IMR-90 (cell line): ENCODE measurements at regions not wholly inside any gene's neighbourhood (a gene's known extent, or its start where the extent isn't known, plus 50 kb on each side); places are given as distances from the start of the nearest gene placed in this dataset.

Source experiments
- ATAC-seq: fragments of 200-7000 bp; cut with Tn5 transposase; 2 replicates; pipeline ENCODE4 v1.9.1; 2020; ENCODE audit warnings: low read depth, mild to moderate bottlenecking, moderate library complexity
- BruUV-seq: library from RNA; stranded (reverse); fragments of 400-500 nt; replicated peaks from 2 replicates; lab custom pipeline; 2021; lab: Mats Ljungman, UMichigan
- CTCF ChIA-PET: fragments of 300-600 bp; formaldehyde crosslinking; extraction: SDS; loops from one replicate; lab custom pipeline; 2021; ENCODE audit warnings: antibody characterized with exemption; lab: Yijun Ruan, JAX
- POLR2A ChIA-PET: fragments of 300-600 bp; sonication (Branson Sonifier 250); formaldehyde crosslinking; loops from one replicate; lab custom pipeline; 2022; ENCODE audit warnings: antibody characterized with exemption; ENCODE audit not compliant: unreplicated experiment; lab: Charles Lee
- DNase-seq: peaks from one replicate; pipeline ENCODE4 v3.0.0; 2013
- H2AFZ ChIP-seq: replicated peaks from 2 replicates; pipeline ENCODE3; 2013; ENCODE audit warnings: low read length, mild to moderate bottlenecking; ENCODE audit not compliant: poor library complexity
- H2AK5ac ChIP-seq: 2 replicates; pipeline ENCODE4 v1.6.1; 2013; ENCODE audit warnings: low read depth, low read length, inconsistent platforms
- H2AK9ac ChIP-seq: replicated peaks from 2 replicates; pipeline ENCODE3; 2013; ENCODE audit warnings: mild to moderate bottlenecking, low read depth, low read length, moderate library complexity; ENCODE audit not compliant: poor library complexity
- H2BK120ac ChIP-seq: 2 replicates; pipeline ENCODE4 v1.6.1; 2013; ENCODE audit warnings: low read depth, low read length, inconsistent platforms
- H2BK15ac ChIP-seq: 3 replicates; pipeline ENCODE4 v1.6.1; 2013; ENCODE audit warnings: low read depth, low read length, inconsistent platforms
- H2BK20ac ChIP-seq: 2 replicates; pipeline ENCODE4 v1.6.1; 2013; ENCODE audit warnings: low read depth, mild to moderate bottlenecking, inconsistent platforms, low read length, moderate library complexity
- H2BK5ac ChIP-seq: 2 replicates; pipeline ENCODE4 v1.6.1; 2013; ENCODE audit warnings: mild to moderate bottlenecking, low read depth, low read length, inconsistent platforms; ENCODE audit not compliant: poor library complexity, severe bottlenecking
- H3K14ac ChIP-seq: replicated peaks from 2 replicates; pipeline ENCODE4 v1.6.1; 2013; ENCODE audit warnings: low read depth, low read length, inconsistent platforms
- H3K18ac ChIP-seq: 2 replicates; pipeline ENCODE4 v1.6.1; 2013; ENCODE audit warnings: low read depth, low read length, control low read depth
- H3K23ac ChIP-seq: 2 replicates; pipeline ENCODE4 v1.6.1; 2013; ENCODE audit warnings: low read depth, low read length, inconsistent platforms
- H3K27ac ChIP-seq: 2 replicates; pipeline ENCODE4 v1.5.1; 2013; ENCODE audit warnings: mild to moderate bottlenecking, control low read depth, low read length; ENCODE audit not compliant: insufficient read depth
- H3K27me3 ChIP-seq: 2 replicates; pipeline ENCODE4 v1.6.1; 2013; ENCODE audit warnings: low read length; ENCODE audit not compliant: control insufficient read depth, insufficient read depth
- H3K36me3 ChIP-seq: 2 replicates; pipeline ENCODE4 v1.6.1; 2013; ENCODE audit warnings: low read length, mixed read lengths; ENCODE audit not compliant: control insufficient read depth, insufficient read depth
- H3K4ac ChIP-seq: 2 replicates; pipeline ENCODE4 v1.6.1; 2013; ENCODE audit warnings: low read depth, low read length, inconsistent platforms
- H3K4me1 ChIP-seq: 2 replicates; pipeline ENCODE4 v1.6.1; 2013; ENCODE audit warnings: low read length, mixed read lengths; ENCODE audit not compliant: control insufficient read depth, insufficient read depth
- H3K4me2 ChIP-seq: 2 replicates; pipeline ENCODE4 v1.6.1; 2013; ENCODE audit warnings: low read depth, mild to moderate bottlenecking, control low read depth, low read length, moderate library complexity
- H3K4me3 ChIP-seq: 2 replicates; pipeline ENCODE4 v1.5.1; 2013; ENCODE audit warnings: low read depth, mild to moderate bottlenecking, control low read depth, low read length, moderate library complexity; ENCODE audit not compliant: insufficient read depth
- H3K56ac ChIP-seq: 2 replicates; pipeline ENCODE4 v1.6.1; 2013; ENCODE audit warnings: low read length, inconsistent platforms; ENCODE audit not compliant: insufficient read depth; ENCODE audit errors: extremely low read depth
- H3K79me1 ChIP-seq, 2 experiments: 2 replicates each; pipeline ENCODE4 v1.6.1; 2013; ENCODE audit warnings: low read length in 2 of 2, inconsistent platforms in 1 of 2, low read depth in 1 of 2
- H3K9ac ChIP-seq: 2 replicates; pipeline ENCODE4 v1.6.1; 2013; ENCODE audit warnings: low read depth, low read length, control low read depth
- H3K9me1 ChIP-seq: 2 replicates; pipeline ENCODE4 v1.6.1; 2013; ENCODE audit warnings: low read length, inconsistent platforms; ENCODE audit not compliant: insufficient read depth
- H3K9me3 ChIP-seq: 2 replicates; pipeline ENCODE4 v1.6.1; 2013; ENCODE audit warnings: low read length; ENCODE audit not compliant: control insufficient read depth, insufficient read depth
- H4K20me1 ChIP-seq: 2 replicates; pipeline ENCODE4 v1.6.1; 2013; ENCODE audit warnings: low read length, inconsistent platforms; ENCODE audit not compliant: insufficient read depth
- H4K5ac ChIP-seq: 2 replicates; pipeline ENCODE4 v1.6.1; 2013; ENCODE audit warnings: mild to moderate bottlenecking, low read depth, low read length, control low read depth
- H4K8ac ChIP-seq, 2 experiments: 2 replicates each; pipeline ENCODE4 v1.6.1; 2013; ENCODE audit warnings: low read depth in 2 of 2, low read length in 2 of 2, control low read depth in 1 of 2, inconsistent platforms in 1 of 2
- H4K91ac ChIP-seq: 2 replicates; pipeline ENCODE4 v1.6.1; 2013; ENCODE audit warnings: low read depth, low read length, inconsistent platforms; ENCODE audit not compliant: insufficient read depth
- CEBPB ChIP-seq: IDR thresholded peaks from 2 replicates; pipeline ENCODE4 v1.6.1; 2012; ENCODE audit warnings: low read depth, low read length, improper control_type of control experiment
- FOS ChIP-seq: fragments of 150-350 bp; IDR thresholded peaks from 2 replicates; pipeline ENCODE4 v1.6.1; 2016; ENCODE audit warnings: low read depth, low read length
- NFE2L2 ChIP-seq: fragments of 150-350 bp; IDR thresholded peaks from 2 replicates; pipeline ENCODE4 v1.6.1; 2016; ENCODE audit warnings: low read depth, mild to moderate bottlenecking, low read length
- RCOR1 ChIP-seq: IDR thresholded peaks from 2 replicates; pipeline ENCODE4 v1.6.1; 2012; ENCODE audit warnings: mild to moderate bottlenecking, low read length, improper control_type of control experiment; ENCODE audit not compliant: insufficient replicate concordance
- WGBS, 2 experiments: methylation state at CpG; one replicate each; pipeline versions ENCODE4 v1.1.5 to v1.1.7; 2013; ENCODE audit warnings: missing lambda C conversion rate in 2 of 2; ENCODE audit not compliant: insufficient read length in 1 of 2; ENCODE audit errors: extremely low coverage in 2 of 2; 5-methylcytosine and 5-hydroxymethylcytosine counted together
- dilution Hi-C: fragments of 300-500 bp; cut with HindIII; formaldehyde crosslinking; loops from one replicate; pipeline ENCODE4 v1.14.3; 2018; ENCODE audit warnings: low sequenced_read_pairs; ENCODE audit not compliant: unreplicated experiment
- in situ Hi-C: fragments of 300-500 bp; cut with MboI; formaldehyde crosslinking; loops from 3 replicates; pipeline ENCODE4 v1.14.3; 2019; ENCODE audit warnings: low sequenced_read_pairs, inconsistent platforms, mixed read lengths
- intact Hi-C: fragments of 100-400 bp; cut with micrococcal nuclease; formaldehyde crosslinking; loops from 2 replicates; pipeline ENCODE4 v1.10.0; 2022
- TF ChIP-seq, protein P1 (sequence below): fragments of 150-350 bp; IDR thresholded peaks from 2 replicates; pipeline ENCODE4 v1.6.1; 2016; ENCODE audit warnings: low read depth, mild to moderate bottlenecking, low read length, moderate library complexity, borderline replicate concordance

DNA sequence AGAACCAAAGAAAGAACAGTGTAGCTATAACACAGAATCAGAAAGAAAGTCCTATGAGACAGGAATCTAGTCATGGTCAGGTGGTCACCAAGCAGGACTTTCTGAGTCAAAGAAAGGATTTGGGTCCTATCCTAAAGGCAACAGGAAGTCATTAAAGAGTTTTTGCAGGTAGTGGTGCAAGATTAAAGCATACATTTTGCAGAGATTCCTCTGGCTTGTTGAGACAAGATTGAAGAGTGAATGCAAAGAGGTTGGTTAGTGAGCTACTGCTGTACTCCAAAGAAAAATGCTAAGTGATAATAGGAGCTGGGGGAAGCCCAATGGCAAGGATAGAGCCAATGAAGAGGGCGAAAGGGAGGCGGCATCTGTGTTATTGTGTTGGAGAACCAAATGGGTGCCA, 300.5 kb upstream of the KIF2A start:
- no peak overlapping the region for H3K18ac ChIP-seq
- no peak overlapping the region for H2AK9ac ChIP-seq
- intact Hi-C loops = no loop called here
- no peaks in the 10 kb centered on the region for H3K27me3 ChIP-seq
- H3K14ac ChIP-seq = no peak overlapping the region
- dilution Hi-C loops = no loop called here
- no TSS peak for BruUV-seq
- ATAC-seq = no peak
- no peak overlapping the region for H3K4ac ChIP-seq
- H4K8ac ChIP-seq = no peak overlapping the region
- H3K9me3 ChIP-seq = no peaks in the 10 kb centered on the region
- ChIA-PET POLR2A (no interaction called here), CTCF (no interaction called here)
- H3K9me1 ChIP-seq = no peaks in the 10 kb centered on the region
- TF ChIP-seq NFE2L2 (no peak), CEBPB (no peak), FOS (no peak), RCOR1 (no peak)
- TF ChIP-seq, protein P1, sequence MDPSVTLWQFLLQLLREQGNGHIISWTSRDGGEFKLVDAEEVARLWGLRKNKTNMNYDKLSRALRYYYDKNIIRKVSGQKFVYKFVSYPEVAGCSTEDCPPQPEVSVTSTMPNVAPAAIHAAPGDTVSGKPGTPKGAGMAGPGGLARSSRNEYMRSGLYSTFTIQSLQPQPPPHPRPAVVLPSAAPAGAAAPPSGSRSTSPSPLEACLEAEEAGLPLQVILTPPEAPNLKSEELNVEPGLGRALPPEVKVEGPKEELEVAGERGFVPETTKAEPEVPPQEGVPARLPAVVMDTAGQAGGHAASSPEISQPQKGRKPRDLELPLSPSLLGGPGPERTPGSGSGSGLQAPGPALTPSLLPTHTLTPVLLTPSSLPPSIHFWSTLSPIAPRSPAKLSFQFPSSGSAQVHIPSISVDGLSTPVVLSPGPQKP = no peak
- H2AK5ac ChIP-seq = no peak overlapping the region
- H3K4me2 ChIP-seq = no peak overlapping the region
- H3K23ac ChIP-seq = no peak overlapping the region
- WGBS, 2 experiments = 92% methylated on average over 2 of the region's 2 CpGs; no CpG with 5 or more reads in 1 of the 2 experiments
- H3K4me3 ChIP-seq = no peak overlapping the region
- H4K20me1 ChIP-seq = no peaks in the 10 kb centered on the region
- no peak overlapping the region for H2BK120ac ChIP-seq
- H3K56ac ChIP-seq = no peak overlapping the region
- H2BK20ac ChIP-seq = no peak overlapping the region
- no peak overlapping the region for H3K27ac ChIP-seq
- no peaks in the 10 kb centered on the region for H3K79me1 ChIP-seq
- in situ Hi-C loops = no loop called here
- no peak overlapping the region for H4K5ac ChIP-seq
- no peak overlapping the region for H4K91ac ChIP-seq
- H3K9ac ChIP-seq = no peak overlapping the region
- no peak overlapping the region for H2BK15ac ChIP-seq
- H2AFZ ChIP-seq = no peak overlapping the region
- no peak overlapping the region for H2BK5ac ChIP-seq
- no peak for DNase-seq
- no peaks in the 10 kb centered on the region for H3K4me1 ChIP-seq
- H3K36me3 ChIP-seq = no peaks in the 10 kb centered on the region
